ENCODE measurements at regions not wholly inside any gene's neighbourhood (a gene's known extent, or its start where the extent isn't known, plus 50 kb on each side); places are given as distances from the start of the nearest gene placed in this dataset.
"Not testable (repeated sequence)": the region's sequence is repeated elsewhere in the genome, so short reads cannot be mapped to it uniquely, and the experiment has no call there.

DNA sequence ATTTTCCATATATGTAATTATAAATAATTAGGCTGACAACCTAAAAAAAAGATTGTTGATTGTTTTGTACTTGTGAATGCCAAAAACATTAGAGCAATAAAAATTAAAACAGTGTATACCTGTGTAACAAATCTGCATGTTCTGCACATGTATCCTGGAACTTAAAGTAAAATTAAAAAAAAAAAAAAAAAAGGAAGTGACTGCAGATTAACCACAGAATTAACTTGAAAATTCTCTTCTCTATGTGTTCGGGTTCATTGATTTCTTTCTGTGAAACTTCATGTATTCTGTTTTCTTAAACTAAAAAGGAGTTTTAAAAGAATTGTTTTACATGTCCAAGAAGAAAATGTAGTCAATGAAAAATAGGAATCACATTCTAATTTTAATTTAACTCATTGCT is 95.7 kb downstream of the FASLG start:
- no peak for DNase-seq (ENCODE audit: low spot score)

- no peak for DNase-seq (ENCODE audit: low spot score)
Measured at GRCh38 chr1:172755099-172755498, 96.2 kb downstream of the FASLG start.

DNA sequence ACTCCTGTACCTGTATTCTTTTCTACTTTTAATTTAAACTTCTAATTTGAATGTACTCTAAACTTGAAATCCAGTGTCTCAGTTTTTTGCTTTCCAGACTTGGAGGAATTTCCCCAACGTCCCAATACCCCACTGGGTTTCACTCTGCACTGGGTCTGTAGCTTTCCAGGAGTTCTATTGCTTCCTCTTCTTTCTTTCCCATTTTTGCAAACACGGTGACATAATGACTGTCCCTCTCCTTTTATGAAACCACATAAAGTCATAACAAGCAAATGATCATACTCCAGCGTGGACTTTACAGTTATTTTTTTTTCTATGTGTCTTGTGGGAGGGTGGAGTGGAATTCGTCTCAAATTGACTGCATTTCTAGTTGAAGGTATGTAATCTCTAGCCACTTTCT is 97.1 kb downstream of the FASLG start:
- DNase-seq (ENCODE audit: low spot score) = no peak

GRCh38 chr1:172758259-172758658 is 99.4 kb downstream of the FASLG start:
- no peak for DNase-seq (ENCODE audit: low spot score)

DNA sequence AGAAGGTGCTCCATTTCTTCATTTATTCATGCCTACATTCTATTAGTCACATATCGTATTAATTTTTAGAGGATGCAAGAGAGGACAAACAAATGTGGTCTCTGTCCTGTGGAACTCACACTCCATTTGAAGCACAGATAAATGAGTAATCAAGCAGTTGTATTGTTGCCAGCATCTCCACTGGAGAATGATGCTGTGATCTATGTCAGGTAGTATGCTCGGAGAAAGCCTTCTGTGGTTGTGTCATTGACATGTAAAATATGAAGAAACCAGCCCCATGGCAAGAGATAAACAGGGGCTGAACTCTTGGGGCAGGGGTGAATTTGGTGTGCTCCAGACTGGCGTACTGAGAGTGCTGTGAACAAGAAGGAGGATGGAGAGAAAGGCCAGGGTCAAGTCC is 101.2 kb downstream of the FASLG start:
- DNase-seq (ENCODE audit: low spot score) = no peak

DNA sequence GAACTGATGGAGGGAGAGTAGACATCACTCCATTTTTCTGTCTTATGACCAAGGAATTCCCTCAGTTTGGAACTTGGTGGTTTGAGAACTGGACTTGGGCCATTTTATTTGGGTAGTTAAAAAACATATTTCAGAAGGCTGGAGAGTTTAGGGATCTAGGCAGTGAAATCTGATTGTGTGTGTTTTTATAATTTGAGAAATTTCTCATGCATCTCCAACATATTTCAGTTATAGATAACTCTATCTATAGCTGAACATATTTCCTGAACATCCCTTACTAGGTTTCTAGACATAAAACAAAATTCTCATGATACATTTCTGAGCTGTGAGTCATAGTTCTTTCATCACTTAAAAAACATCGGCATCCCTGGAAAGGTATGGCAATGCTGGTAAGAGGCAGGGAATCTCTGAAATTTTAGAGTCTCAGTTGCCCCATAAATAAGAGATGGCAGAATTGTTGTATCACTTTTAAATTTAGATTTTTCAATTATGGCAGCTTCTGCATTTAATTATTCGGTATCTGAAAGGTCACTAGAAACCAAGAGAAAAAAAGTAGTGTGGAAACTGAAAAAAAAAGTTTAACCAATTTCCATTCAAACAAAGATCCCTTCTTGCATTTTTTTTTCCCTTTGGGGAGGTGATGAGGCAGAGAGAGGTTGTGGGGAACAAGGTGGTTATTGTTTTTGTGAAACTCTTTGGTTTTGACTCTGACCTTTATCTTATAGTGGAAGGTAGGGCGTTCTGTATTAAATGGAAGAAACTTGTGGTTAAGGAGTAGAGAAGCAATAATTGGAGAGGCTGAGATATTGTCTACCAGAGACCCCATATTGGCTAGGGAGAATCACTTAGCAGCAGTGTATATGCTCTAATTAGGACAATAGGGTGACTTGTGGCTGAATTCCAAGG is 102.9 kb downstream of the FASLG start:
- no peak for DNase-seq (ENCODE audit: low spot score)

- no peak for DNase-seq (ENCODE audit: low spot score)
Measured at GRCh38 chr1:172763057-172763456, 104.2 kb downstream of the FASLG start.

GRCh38 chr1:172764378-172764777 is 105.5 kb downstream of the FASLG start:
- no peak for DNase-seq (ENCODE audit: low spot score)

DNA sequence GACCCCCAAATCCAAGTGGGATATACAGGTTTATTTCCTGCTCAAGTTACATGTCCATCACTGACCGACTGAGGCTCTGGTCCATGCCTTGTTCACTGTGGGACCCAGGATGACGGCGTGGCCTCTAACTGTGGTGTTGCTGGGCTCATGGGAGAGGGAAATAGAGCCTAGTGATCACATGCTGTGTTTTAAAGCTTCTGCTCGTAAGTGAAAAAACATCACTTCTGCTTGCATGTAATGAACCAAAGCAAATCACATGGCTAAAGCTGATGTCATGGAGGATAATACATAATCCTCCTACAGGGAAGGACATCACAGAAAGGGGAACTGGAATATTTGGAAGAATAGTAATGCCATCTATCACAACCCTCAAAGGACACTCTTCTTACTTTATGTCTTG is 107.6 kb downstream of the FASLG start:
- DNase-seq (ENCODE audit: low spot score) = no peak

- DNase-seq (ENCODE audit: low spot score) = no peak
Measured at GRCh38 chr1:172770071-172770470, 111.2 kb downstream of the FASLG start.

- no peak for DNase-seq (ENCODE audit: low spot score)
Measured at GRCh38 chr1:172774561-172774960, 115.7 kb downstream of the FASLG start.

DNA sequence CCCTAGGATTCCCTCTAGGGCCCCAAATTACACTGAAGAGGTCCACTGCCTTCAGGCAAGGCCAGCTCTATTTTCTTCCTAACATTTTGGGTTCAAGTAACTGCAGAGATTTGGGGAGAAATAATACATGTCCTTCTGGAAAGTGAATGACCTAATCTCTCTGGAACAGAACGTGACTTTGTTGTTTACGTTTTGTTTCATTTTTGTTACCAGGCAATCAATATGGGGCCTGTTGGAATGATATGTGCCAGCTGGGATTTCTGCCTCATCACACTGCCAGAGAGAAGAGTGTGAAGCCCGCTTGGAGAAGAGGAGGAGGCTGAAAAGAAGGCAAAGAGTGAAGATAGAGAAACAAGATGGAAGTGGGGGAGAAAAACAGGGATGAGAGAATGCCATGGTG is 116.7 kb downstream of the FASLG start:
- DNase-seq (ENCODE audit: low spot score) = no peak

- DNase-seq (ENCODE audit: low spot score) = no peak
Measured at GRCh38 chr1:172776071-172776470, 117.2 kb downstream of the FASLG start.

GRCh38 chr1:172777767-172778166 is 118.9 kb downstream of the FASLG start:
- no peak for DNase-seq (ENCODE audit: low spot score)

GRCh38 chr1:172778456-172779455 is 119.9 kb downstream of the FASLG start:
- DNase-seq (ENCODE audit: low spot score) = no peak

- no peak for DNase-seq (ENCODE audit: low spot score)
Measured at GRCh38 chr1:172779491-172779890, 120.6 kb downstream of the FASLG start.

GRCh38 chr1:172781513-172782140 is 122.7 kb downstream of the FASLG start:
- DNase-seq (ENCODE audit: low spot score) = no peak

GRCh38 chr1:172789840-172790239 is 130.9 kb downstream of the FASLG start:
- DNase-seq (ENCODE audit: low spot score) = no peak

DNA sequence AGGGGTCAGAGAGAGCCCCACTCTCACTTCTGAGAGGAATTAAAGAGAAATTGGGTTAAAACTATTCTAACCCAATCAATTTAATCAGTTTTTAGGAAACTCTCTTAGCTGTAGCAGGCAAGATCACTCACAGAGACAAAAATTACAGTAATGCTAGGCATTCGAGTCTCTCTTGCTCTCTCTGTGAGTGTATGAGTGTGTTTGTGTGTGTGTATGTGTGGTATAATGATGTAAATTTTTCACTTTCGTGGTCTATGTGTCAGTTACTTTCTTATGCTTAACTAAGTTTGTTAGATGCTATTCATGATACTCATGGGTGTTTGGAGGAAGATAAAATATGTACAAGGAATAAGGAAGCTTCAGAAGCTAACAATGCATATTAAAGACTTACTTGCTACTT is 131.3 kb downstream of the FASLG start:
- no peak for DNase-seq (ENCODE audit: low spot score)

GRCh38 chr1:172793823-172794222 is 134.9 kb downstream of the FASLG start:
- no peak for DNase-seq (ENCODE audit: low spot score)

- DNase-seq (ENCODE audit: low spot score) = no peak
Measured at GRCh38 chr1:172795741-172796140, 136.8 kb downstream of the FASLG start.

DNA sequence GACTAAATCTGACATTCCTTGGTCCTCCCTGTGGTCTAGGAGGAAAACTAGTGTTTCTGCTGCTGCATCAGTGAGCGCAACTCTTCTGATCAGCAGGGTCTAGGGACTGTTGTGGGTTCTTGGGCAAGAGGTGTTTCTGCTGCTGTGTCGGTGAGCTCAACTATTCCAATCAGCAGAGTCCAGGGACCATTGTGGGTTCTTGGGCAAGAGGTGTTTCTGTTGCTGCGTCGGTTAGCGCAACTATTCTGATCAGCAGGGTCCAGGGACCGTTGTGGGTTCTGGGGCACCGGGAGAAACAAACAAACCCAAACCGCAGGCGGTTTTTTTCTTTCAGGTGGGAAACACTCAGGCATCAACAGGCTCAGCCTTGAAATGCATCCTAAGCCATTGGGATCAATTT is 140.9 kb downstream of the FASLG start:
- DNase-seq (ENCODE audit: low spot score) = not testable (repeated sequence)

Data from putamen (tissue), 1 donor.